GM21723 (cell line): ENCODE measurements at regions not wholly inside any gene's neighbourhood (a gene's known extent, or its start where the extent isn't known, plus 50 kb on each side); places are given as distances from the start of the nearest gene placed in this dataset.
"Not testable (repeated sequence)": the region's sequence is repeated elsewhere in the genome, so short reads cannot be mapped to it uniquely, and the experiment has no call there.

Experiments used
- ATAC-seq: cut with Tn5 transposase; IDR thresholded peaks from one replicate; pipeline ENCODE4 v1.9.1; 2021; ENCODE audit warnings: mild to moderate bottlenecking, moderate library complexity; ENCODE audit not compliant: unreplicated experiment

DNA sequence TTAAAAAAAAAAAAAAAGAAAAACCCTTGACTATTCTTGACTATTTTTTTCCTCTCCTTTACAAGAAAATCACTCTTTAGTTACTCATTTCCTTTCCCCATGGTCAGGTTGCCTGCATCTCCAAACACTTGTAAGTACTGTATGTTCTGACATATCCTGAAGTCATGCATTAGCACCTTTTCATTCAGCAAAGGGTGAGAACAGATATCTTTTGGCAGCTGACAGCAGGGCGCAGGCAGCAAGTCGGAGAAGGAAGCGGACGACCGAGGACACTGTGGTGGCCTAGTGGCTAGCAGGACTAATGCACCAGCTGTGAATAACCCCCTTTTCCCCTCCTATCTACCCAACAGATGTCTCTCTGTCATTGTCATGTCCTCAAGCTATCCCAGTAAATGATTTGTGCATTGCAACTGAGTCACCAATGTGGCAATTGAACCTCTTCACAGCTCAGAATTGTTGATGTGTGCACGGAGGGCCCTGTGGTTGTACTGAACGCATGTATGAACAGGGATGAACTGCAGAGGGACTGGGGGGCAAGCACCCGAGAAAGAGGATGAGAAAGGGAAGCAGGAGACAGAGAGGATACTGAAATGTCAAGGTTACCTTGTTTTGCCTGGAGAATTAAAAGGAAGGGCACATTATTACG, 996.0 kb upstream of the ARRDC3 start:
- ATAC-seq, result no peak

DNA sequence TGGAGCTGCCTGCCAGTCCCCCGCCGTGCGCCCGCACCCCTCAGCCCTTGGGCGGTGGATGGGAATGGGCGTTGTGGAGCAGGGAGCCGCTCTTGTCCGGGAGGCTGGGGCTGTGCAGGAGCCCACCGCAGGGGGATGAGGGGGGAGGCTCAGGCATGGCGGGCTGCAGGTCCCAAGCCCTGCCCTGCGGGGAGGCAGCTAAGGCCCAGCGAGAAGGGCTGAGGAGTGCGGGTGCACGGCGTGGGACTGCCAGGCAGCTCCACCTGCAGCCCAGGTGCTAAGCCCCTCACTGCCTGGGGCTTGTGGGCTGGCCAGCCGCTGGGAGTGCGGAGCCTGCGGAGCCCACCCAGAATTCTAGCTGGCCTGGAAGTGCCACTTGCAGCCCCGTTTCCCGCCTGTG, 991.7 kb upstream of the ARRDC3 start:
- ATAC-seq, result no peak

- no peak for ATAC-seq
Measured at GRCh38 chr5:92372766-92373165, 989.6 kb upstream of the ARRDC3 start.

DNA sequence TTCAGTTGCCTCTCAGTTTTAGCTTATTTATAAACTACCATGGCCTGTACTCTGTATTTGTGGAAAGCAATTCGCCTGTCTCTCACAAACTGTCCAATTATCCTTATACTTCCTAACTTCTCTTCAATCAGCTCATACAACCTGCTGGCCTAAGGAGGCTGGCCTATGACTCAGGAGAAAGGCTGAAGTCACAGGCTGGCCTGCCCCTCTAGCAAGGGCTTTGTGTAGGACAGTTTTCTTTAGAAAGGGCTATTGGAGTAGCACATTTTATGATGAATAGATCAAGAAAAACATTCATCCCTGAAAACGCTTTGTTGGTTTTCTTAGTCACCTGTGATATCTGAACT, 988.7 kb upstream of the ARRDC3 start:
- no peak for ATAC-seq

GRCh38 chr5:92371171-92371888, 988.2 kb upstream of the ARRDC3 start:
- no peak for ATAC-seq

GRCh38 chr5:92370032-92370431, 986.9 kb upstream of the ARRDC3 start:
- no peak for ATAC-seq

GRCh38 chr5:92369587-92369986, 986.5 kb upstream of the ARRDC3 start:
- no peak for ATAC-seq

DNA sequence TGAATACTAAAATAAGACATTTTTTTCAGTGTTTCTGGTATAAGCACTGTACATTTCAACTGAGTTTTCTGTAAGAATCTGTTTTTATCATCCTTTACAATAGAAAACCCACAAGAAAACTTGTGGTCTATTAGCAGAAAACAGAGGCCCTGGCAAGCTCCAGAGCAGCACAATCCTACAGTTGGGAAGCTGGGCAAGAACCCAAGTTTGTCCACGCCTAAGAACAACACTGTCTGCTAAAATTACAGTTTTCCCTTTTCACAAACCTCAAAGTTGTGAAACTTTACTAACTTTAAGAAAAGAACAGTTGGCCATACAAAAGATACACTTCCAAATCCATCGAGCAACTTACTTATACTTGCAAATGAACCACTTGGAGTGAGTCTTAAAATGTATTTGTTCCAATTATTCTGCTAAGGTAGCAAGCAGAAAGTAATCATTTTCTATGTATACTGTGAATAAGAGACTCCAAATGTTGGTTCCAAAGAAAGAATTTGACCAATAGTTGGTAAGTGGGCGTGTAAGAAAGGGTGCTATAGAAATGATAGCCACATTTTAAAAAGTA, 982.0 kb upstream of the ARRDC3 start:
- no peak for ATAC-seq

DNA sequence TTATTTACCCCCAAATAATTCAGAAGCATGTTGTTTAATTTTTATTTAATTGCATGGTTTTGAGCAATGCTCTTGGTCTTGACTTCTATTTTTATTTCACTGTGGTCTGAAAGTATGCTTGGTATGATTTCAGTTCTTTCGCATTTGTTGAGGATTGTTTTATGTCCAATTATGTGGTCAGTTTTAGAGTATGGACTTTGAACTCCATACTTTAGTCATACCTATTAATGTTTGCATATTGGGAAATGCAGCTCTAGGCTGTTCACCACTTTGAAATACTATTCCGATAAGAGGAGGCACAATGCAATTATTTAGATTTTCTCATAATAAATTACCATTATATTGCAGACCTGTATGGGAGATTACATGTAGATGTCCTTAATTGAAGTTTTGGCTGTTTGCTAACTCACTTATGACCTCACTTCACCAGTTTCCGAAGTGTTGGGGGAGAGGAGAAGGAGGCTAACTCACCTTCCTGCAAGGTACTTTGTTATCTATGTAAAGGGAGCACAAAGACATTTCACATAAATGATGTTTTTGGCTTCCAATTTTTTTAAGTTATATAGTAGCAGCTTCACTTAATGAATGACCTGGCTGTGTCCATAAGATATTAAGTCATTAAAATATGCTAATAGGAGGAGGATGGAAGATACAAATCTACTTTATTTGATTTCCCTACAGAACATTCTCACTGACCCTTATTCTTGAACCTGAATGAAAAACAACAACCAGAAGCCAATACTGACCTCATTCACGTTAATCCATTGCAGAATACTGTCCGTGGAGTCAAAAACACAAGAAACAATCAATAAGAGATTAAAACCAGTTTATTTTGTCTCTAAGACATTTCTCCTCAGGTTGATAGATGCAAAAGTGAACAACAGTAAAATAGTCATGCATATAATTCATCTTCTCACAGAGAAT, 970.3 kb upstream of the ARRDC3 start:
- no peak for ATAC-seq

- ATAC-seq, result no peak
Measured at GRCh38 chr5:92337772-92338234, 954.7 kb upstream of the ARRDC3 start.

- ATAC-seq, result no peak
Measured at GRCh38 chr5:92332039-92332438, 948.9 kb upstream of the ARRDC3 start.

DNA sequence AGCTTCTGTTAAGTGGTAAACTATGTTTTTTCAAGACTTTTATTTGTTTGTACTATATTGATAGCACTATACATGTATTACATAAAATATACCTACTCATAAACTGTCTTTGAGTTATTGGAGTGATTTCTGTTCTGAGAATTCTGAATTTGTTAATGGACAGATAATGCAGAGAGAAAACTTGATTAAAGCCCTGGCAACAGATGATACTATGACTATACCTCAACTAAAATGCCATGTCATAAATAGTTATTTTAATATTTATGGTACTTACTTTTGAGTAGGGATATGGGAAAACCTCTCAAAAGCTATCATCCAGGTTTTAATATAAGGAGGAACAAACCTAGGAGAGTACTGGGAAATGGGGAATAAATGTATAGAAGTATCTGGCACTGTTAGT, 947.2 kb upstream of the ARRDC3 start:
- ATAC-seq, result no peak

- no peak for ATAC-seq
Measured at GRCh38 chr5:92329759-92330158, 946.6 kb upstream of the ARRDC3 start.

- no peak for ATAC-seq
Measured at GRCh38 chr5:92328584-92329259, 945.6 kb upstream of the ARRDC3 start.

GRCh38 chr5:92320446-92320845, 937.3 kb upstream of the ARRDC3 start:
- no peak for ATAC-seq

- no peak for ATAC-seq
Measured at GRCh38 chr5:92313385-92313784, 930.3 kb upstream of the ARRDC3 start.

DNA sequence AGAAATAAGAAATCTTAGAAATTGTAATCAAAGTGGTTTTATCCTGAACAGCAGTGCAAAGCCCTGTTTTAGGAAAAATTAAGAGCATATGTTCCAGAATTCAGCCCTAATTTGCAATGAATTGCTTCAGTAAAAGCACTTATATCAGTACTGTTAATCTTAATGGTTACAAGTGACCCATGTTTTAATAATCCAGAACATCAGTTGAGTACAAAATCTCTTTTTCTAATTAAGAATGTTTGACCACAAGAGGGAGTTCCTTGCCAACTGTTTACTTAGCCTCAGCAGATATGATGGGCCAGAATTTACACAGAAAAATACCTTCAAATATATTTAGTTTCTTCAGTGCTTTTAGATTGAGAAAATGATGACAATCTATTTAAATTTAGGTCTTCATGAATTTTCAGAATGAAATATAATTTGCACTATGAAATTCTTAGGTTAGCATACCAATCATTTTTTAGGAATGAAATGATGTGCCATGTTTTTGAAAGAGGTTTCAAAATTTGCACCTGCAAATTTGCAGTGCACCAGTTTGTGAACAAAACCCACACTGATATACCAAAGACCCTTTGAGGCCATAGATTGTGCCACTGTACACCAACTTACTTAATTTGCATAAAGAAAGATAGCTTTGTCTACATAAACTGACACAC, 926.3 kb upstream of the ARRDC3 start:
- no peak for ATAC-seq

DNA sequence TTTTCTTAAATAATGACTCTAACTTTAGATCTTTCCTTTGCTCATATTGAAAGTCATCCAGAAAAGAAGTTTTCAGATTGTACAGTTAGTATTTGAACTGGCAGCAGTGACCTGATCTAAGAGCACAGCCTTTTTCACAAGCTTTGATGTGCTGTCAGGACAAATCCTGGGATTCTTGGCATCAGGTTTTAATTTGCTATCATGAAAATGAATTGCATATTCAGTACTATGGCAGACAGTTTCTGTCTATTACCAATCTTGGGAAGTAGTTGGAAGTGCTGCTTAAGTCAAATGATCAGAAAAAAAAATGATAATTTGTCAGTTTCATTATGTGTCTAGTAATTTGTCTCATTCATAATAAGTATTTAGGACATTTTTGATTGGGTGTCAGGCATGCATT, 925.6 kb upstream of the ARRDC3 start:
- ATAC-seq, result no peak

GRCh38 chr5:92302356-92302755, 919.2 kb upstream of the ARRDC3 start:
- ATAC-seq, result not testable (repeated sequence)

- ATAC-seq, result no peak
Measured at GRCh38 chr5:92283521-92283920, 900.4 kb upstream of the ARRDC3 start.
